Midbrain (tissue), 1 donor: ENCODE measurements at regions not wholly inside any gene's neighbourhood (a gene's known extent, or its start where the extent isn't known, plus 50 kb on each side); places are given as distances from the start of the nearest gene placed in this dataset.

ENCODE experiments used
- DNase-seq: peaks from one replicate; lab custom pipeline; 2025; lab: John Stamatoyannopoulos, UW

- DNase-seq = no peak
Observed at GRCh38 chr10:125398270-125398669, 237.9 kb upstream of the CTBP2 start.

GRCh38 chr10:125397608-125398007 is 237.2 kb upstream of the CTBP2 start:
- DNase-seq = no peak

GRCh38 chr10:125396676-125397075 is 236.3 kb upstream of the CTBP2 start:
- no peak for DNase-seq

GRCh38 chr10:125392609-125393008 is 232.2 kb upstream of the CTBP2 start:
- DNase-seq = no peak

- DNase-seq = no peak
Observed at GRCh38 chr10:125392154-125392553, 231.8 kb upstream of the CTBP2 start.

GRCh38 chr10:125389648-125390047 is 229.3 kb upstream of the CTBP2 start:
- DNase-seq = no peak

- DNase-seq = no peak
Observed at GRCh38 chr10:125379592-125379991, 219.2 kb upstream of the CTBP2 start.

- no peak for DNase-seq
Observed at GRCh38 chr10:125377368-125377767, 217.0 kb upstream of the CTBP2 start.

- no peak for DNase-seq
Observed at GRCh38 chr10:125375210-125375609, 214.8 kb upstream of the CTBP2 start.

GRCh38 chr10:125373546-125373945 is 213.2 kb upstream of the CTBP2 start:
- DNase-seq = no peak

- DNase-seq = no peak
Observed at GRCh38 chr10:125370578-125370977, 210.2 kb upstream of the CTBP2 start.

- no peak for DNase-seq
Observed at GRCh38 chr10:125369382-125370326, 209.3 kb upstream of the CTBP2 start.

GRCh38 chr10:125368146-125368545 is 207.8 kb upstream of the CTBP2 start:
- no peak for DNase-seq

- DNase-seq = no peak
Observed at GRCh38 chr10:125363791-125364190, 203.4 kb upstream of the CTBP2 start.

GRCh38 chr10:125362950-125363349 is 202.6 kb upstream of the CTBP2 start:
- DNase-seq = no peak

- DNase-seq = no peak
Observed at GRCh38 chr10:125359401-125359800, 199.0 kb upstream of the CTBP2 start.

- no peak for DNase-seq
Observed at GRCh38 chr10:125355657-125356056, 195.3 kb upstream of the CTBP2 start.

- no peak for DNase-seq
Observed at GRCh38 chr10:125350519-125350918, 190.2 kb upstream of the CTBP2 start.

- no peak for DNase-seq
Observed at GRCh38 chr10:125348536-125348935, 188.2 kb upstream of the CTBP2 start.

- DNase-seq = no peak
Observed at GRCh38 chr10:125344573-125345171, 184.3 kb upstream of the CTBP2 start.

GRCh38 chr10:125343983-125344382 is 183.6 kb upstream of the CTBP2 start:
- no peak for DNase-seq

GRCh38 chr10:125343118-125343925 is 183.0 kb upstream of the CTBP2 start:
- DNase-seq = no peak

- no peak for DNase-seq
Observed at GRCh38 chr10:125341611-125342010, 181.2 kb upstream of the CTBP2 start.
